Sigmoid colon (tissue), 3 donors: ENCODE measurements at regions not wholly inside any gene's neighbourhood (a gene's known extent, or its start where the extent isn't known, plus 50 kb on each side); places are given as distances from the start of the nearest gene placed in this dataset.

Experiments
- CTCF ChIP-seq, 4 experiments: fragments of 450-650 bp in 3 of 4; fragments of 200-600 bp in 1 of 4; IDR thresholded peaks; one replicate each; pipeline ENCODE4 v1.5.1; 2016 to 2019; ENCODE audit warnings: antibody characterized with exemption in 4 of 4, mild to moderate bottlenecking in 3 of 4, moderate library complexity in 2 of 4
- POLR2A ChIP-seq, 2 donors: fragments of 450-650 bp; IDR thresholded peaks; one replicate each; pipeline ENCODE4 v1.6.1; 2016; ENCODE audit warnings: antibody characterized with exemption in 2 of 2, mild to moderate bottlenecking in 2 of 2, moderate library complexity in 2 of 2

GRCh38 chr21:28640326-28640725 is 352.4 kb downstream of the LTN1 start:
- TF ChIP-seq POLR2A (IDR thresholded peaks at IDR 0.05) (no peak), CTCF (IDR thresholded peaks at IDR 0.05) (no peak)
